GM08714 (cell line): ENCODE measurements at regions not wholly inside any gene's neighbourhood (a gene's known extent, or its start where the extent isn't known, plus 50 kb on each side); places are given as distances from the start of the nearest gene placed in this dataset.
"Not testable (repeated sequence)": the region's sequence is repeated elsewhere in the genome, so short reads cannot be mapped to it uniquely, and the experiment has no call there.

Experiments
- H3K4me3 ChIP-seq: fragments of 200-500 bp; sonication (Bioruptor generic); 2 replicates; pipeline ENCODE4 v1.5.1; 2014; ENCODE audit warnings: mild to moderate bottlenecking, low read length, inconsistent platforms
- ZNF274 ChIP-seq: IDR thresholded peaks from 2 replicates; pipeline ENCODE4 v1.6.1; 2012; ENCODE audit warnings: mild to moderate bottlenecking, low read depth, low read length

GRCh38 chr5:17402289-17403121 lies 95.5 kb upstream of the TAF11L2 start:
- no peak overlapping the region for H3K4me3 ChIP-seq
- no peak for TF ChIP-seq ZNF274

- no peak overlapping the region for H3K4me3 ChIP-seq
- no peak for TF ChIP-seq ZNF274
Observed at GRCh38 chr5:17403695-17404490, 94.1 kb upstream of the TAF11L2 start.

- no peak for TF ChIP-seq ZNF274
Observed at GRCh38 chr5:17405976-17406375, 92.1 kb upstream of the TAF11L2 start.

GRCh38 chr5:17406423-17406838 lies 91.6 kb upstream of the TAF11L2 start:
- H3K4me3 ChIP-seq = no peak overlapping the region
- no peak for TF ChIP-seq ZNF274

More at GRCh38 chr5:17405976-17406375, 92.1 kb upstream of the TAF11L2 start:
- H3K4me3 ChIP-seq = no peak overlapping the region

- TF ChIP-seq ZNF274 = no peak
- H3K4me3 ChIP-seq = no peak overlapping the region
Observed at GRCh38 chr5:17411436-17412402, 86.3 kb upstream of the TAF11L2 start.

- no peak for TF ChIP-seq ZNF274
- no peak overlapping the region for H3K4me3 ChIP-seq
Observed at GRCh38 chr5:17412760-17413671, 85.0 kb upstream of the TAF11L2 start.

- no peak overlapping the region for H3K4me3 ChIP-seq
- TF ChIP-seq ZNF274 = no peak
Observed at GRCh38 chr5:17413691-17414090, 84.3 kb upstream of the TAF11L2 start.

GRCh38 chr5:17415321-17415758 lies 82.7 kb upstream of the TAF11L2 start:
- H3K4me3 ChIP-seq = no peak overlapping the region
- TF ChIP-seq ZNF274 = no peak

GRCh38 chr5:17416374-17416773 lies 81.7 kb upstream of the TAF11L2 start:
- not testable (repeated sequence) for H3K4me3 ChIP-seq

GRCh38 chr5:17424674-17425073 lies 73.4 kb upstream of the TAF11L2 start:
- TF ChIP-seq ZNF274 = no peak
- no peak overlapping the region for H3K4me3 ChIP-seq

- H3K4me3 ChIP-seq = no peak overlapping the region; the same call in 1 of the 2 replicates
- no peak for TF ChIP-seq ZNF274
Observed at GRCh38 chr5:17425385-17426070, 72.5 kb upstream of the TAF11L2 start.

- TF ChIP-seq ZNF274 = no peak
- H3K4me3 ChIP-seq = no peak overlapping the region
Observed at GRCh38 chr5:17426104-17426749, 71.8 kb upstream of the TAF11L2 start.
